ENCODE measurements at regions not wholly inside any gene's neighbourhood (a gene's known extent, or its start where the extent isn't known, plus 50 kb on each side); places are given as distances from the start of the nearest gene placed in this dataset.
"Not testable (repeated sequence)": the region's sequence is repeated elsewhere in the genome, so short reads cannot be mapped to it uniquely, and the experiment has no call there.

DNA sequence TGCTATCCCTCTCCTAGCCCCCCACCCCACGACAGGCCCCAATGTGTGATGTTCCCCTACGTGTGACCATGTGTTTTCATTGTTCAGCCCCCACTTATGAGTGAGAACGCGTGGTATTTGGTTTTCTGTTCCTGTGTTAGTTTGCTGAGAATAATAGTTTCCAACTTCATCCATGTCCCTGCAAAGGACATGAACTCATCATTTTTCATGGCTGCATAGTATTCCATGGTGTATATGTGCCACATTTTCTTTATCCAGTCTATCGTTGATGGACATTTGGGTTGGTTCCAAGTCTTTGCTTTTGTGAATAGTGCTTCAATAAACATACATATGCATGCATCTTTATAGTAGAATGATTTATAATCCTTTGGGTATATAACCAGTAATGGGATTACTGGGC, 241.9 kb downstream of the RPAP3 start:
- not testable (repeated sequence) for TF ChIP-seq TAF1, POLR2A (IDR thresholded peaks at IDR 0.05; ENCODE audit: low read depth, low read length)
